HG03354 (cell line): ENCODE measurements at regions not wholly inside any gene's neighbourhood (a gene's known extent, or its start where the extent isn't known, plus 50 kb on each side); places are given as distances from the start of the nearest gene placed in this dataset.
"Not testable (repeated sequence)": the region's sequence is repeated elsewhere in the genome, so short reads cannot be mapped to it uniquely, and the experiment has no call there.

ENCODE experiments used
- ATAC-seq: cut with Tn5 transposase; IDR thresholded peaks from one replicate; pipeline ENCODE4 v1.9.1; 2021; ENCODE audit warnings: mild to moderate bottlenecking; ENCODE audit not compliant: unreplicated experiment, poor library complexity, severe bottlenecking

DNA sequence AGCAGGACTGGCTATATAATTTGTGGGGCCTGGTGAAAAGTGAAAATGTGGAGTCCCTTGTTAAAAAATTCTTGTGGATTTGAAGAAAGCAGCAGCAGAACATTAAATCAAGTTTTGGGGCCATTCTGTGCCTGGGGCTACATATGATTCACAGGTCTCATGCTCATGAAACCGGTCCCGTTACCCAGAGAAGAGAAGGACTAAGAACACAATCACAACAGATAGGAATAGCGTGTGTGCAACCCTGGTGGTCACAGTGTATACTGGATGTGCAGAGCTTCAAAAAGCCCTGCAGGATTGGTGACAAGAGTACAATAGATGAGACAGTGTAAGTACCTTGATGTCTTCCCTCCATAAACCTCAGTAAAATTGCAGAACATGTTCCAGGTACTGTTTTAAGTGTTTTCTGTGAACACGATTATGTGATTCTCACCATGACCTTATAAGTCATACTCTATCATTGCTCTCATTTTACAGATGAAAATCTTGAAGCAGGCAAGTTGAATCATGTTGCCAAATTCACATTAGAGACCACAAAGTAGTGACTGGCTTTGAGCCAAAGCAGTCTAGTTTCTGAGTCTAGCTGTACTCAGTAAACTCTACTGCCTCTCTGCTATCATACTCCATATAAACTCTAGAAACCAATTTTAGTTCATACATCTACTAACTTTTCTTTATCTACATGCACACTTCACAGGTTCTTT is 636.5 kb downstream of the TAF11L14 start:
- no peak for ATAC-seq

DNA sequence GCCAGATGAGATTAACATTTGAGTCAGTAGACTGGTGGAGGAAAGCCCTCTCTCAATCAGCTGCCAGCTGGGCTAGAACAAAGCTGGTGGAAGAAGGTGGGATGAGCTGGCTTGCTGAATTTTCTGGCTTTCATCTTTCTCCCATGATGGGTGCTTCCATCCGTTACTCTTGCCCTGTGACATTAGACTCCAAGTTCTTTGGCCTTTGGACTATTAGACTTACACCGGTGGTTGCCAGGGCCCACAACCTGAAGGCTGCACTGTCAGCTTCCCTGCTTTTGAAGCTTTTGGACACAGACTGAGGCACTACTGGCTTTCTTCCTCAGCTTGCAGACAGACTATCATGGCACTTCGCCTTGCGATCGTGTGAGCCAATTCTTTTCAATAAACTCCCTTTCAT is 642.7 kb downstream of the TAF11L14 start:
- ATAC-seq, result no peak

DNA sequence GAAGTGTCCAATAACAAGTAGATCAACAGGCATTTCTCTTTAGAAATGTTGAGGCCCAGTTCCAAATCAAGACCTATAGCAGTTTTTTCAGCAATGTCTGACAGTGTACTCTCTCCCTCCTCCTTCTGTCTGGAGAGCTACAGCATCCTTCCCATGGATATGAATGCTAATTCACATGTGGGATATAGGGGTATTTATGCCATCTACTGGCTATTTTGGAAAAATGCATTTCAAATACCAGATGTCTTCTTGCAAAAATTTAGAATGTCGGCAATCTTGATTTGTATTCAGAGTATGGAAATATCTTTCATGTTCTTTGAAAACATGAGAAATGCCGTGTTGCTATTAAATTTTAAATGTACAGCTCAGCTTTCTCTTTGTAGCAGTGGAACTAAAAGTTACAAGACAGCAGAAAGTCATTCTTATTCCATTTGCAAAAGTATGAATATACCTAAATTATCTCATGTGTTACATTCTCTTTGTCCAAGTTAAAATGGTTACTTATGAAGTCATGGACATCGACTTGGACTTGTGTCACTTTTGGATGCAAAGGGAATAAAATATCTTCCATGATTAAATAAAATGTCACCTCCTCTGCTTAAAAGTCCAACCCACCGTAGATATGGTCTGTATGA is 647.8 kb downstream of the TAF11L14 start:
- ATAC-seq, result no peak

DNA sequence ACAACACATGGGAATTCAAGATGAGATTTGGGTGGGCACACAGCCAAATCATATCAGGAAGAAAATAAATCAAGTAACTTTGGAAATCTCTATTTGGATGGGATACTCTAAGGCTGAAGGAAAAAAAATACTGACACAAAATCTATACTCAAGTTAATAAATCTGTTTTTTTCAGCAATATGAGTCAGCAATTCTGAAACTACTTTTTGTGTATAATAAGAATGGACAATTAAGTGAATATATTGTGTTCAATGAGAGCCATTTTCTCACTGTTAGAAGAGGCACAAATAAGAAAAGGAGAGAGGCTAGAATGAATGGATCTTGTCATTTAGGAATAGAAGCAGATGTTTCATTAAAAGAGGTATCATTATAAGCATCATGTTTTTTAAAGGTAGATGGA is 651.0 kb downstream of the TAF11L14 start:
- ATAC-seq, result no peak

DNA sequence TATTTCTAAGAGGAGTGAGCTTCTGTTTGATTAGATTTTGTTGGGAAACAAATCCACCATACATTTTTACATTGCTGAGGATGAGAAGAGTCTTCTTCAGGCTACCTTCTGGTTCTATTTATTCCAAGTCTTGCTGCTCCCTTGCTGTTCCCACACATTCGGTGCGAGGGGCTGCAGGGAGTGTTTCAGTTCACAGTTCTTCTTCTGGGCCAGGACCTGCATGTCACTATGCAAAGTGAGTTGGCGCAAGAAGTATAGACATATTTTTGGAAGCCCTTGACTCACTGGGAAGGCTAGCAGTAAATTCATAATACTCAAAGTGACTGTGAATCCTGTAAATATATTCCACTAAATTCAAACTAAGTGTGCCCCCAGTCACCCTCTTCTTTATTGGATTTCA is 657.9 kb downstream of the TAF11L14 start:
- ATAC-seq, result no peak

DNA sequence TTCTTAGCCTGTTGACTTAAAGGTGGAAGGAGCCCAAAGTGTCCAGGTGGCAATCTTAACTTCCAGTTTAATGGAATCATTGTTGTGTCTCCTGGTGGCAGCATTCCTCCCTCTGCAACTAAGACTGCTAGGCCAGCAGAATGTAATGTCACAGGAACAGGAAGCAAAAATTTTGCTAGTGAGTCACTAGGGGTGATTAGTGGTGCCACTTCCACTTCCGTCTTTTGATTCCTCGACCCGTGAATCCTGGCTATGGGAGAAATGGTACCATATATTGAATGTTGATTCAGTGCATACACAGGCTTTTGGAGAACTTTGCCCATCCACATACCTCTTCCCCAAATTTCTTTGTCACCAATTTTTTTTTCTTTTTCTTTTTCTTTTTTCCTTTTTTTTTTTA is 661.4 kb downstream of the TAF11L14 start:
- ATAC-seq, result not testable (repeated sequence)

DNA sequence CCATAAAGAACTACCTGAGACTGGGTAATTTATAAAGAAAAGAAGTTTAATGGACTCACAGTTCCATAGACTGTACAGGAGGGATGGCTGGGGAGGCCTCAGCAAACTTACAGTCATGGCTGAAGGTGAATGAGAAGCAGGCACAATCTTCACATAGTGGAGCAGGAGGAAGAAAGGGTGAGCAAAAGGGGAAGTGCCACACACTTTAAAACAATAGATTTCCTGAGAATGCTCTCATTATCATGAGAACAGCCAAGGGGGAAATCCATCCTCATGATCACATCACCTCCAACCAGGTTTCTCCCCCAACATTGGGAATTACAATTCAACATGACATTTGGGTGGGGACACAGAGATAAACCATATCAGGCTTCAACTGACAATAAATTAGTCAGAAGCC is 664.9 kb downstream of the TAF11L14 start:
- no peak for ATAC-seq

DNA sequence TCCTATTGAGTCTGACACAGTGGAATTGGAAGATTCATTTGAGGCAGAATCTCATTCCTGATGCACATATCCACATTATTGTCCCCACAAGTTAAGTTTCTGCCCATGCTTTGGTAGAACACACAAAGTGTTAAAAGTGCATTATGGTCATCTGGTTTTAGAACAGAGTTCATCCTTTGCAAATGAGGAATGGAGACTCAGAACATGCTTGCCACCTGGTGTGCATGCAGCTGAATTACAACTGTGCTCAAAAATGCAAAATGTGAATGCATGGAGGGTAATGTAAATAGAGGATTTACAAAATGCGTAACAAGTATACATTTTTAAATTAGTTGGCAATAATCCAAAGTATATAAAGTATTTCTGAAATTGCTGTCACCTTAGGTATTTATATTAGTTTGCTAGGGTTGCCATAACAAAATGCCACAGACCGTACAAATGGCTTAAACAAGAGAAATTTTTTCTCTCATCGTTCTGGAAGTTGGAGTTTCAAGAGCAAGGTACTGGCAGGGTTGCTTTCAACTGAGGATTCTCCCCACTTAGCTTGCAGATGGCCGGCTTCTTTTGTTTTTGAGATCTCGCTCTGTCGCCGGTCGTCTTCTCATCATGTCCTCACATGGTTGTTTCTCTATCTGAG is 671.1 kb downstream of the TAF11L14 start:
- ATAC-seq, result peak; percentile 86

DNA sequence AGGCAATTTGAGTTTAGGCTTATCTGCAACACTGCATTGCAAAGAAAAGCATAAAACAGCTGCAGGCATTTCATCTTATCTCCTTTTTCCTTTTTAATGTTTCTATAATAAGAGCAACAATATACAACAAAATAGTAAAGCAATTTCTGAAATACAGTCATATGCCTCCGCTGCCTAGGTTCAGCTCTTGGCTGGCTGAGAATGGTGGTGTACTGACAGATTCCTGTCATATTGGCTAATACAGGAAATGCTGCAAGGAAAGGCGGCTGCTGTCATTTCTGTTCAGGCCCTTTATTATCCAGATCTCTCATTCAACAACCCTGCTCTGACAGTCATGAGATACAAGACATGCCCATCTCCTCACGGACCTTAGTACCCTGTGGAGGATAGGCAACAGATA is 677.0 kb downstream of the TAF11L14 start:
- no peak for ATAC-seq

DNA sequence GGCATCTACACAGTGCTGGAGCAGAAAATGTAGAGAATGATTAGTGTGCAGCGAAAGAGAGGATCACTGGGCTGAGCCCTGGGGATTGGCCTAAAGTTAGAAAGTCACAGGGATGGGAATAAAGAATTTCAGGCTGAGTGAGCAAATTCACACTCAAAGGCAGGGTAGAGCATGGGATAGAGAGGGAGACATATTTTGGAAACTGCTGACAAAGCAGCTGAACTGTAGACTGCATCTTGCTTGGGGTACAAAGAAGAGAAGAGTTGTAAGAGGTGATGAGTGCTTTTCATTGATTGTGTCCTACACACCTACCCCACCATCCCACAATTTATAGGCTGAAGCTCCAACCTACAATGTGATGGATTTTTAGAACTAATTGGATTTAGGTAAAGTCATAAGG is 677.8 kb downstream of the TAF11L14 start:
- ATAC-seq, result no peak

DNA sequence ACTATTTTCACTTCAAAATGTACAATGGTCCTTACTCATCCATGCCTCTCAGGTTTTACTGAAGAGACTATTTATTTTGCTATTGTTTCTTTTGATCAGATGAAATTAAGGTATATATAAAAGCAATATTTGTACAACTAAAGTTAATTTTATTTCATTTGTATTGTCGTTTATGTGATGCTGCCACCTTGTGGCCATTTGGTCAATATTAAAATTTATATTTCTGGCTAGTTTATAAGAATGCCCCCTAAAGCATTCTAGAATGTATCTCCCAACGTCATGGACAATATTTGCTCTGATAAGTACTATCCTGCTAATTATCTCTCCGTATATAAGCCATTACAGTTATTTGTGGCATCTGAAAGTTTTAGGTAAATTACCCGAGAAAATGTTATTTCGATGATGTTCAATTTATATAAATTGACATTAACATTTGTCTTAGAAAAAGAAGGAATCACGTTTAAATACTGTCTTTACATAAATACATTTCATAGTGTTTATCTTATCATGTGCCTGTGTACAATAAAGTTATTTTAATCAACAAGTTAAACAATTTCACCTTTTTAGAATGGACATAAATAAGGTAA is 680.0 kb downstream of the TAF11L14 start:
- ATAC-seq, result peak; percentile 65

DNA sequence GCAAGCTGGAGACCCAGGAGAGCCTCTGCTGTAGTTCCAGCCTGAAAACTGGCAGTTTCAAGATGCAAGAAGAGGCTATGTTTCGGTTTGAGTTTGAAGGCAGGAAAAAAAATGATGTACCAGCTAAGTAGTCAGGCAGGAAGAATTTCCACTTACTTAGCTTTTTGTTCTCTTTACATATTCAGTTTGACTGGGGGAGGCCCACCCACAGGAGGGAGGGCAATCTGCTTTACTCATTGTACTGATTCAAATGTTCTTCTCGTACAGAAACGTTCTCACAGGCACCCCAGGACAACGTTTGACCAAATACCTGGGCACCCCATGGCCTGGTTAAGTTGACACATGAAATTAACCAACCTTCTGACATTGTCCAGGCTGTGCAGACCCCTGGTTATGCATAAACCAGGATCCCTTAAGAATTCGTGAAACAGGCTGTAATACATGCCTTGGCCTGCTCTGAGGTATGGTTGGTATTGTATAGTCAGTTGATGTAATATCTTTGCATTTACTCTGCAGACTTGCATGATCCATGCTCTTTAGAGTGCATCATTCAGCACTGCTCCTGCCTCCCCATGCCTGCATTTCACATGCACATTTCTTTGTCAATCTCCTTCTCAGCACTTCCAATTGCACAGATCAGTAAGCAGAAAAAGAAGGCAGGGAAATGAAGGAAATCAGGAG is 687.1 kb downstream of the TAF11L14 start:
- no peak for ATAC-seq

DNA sequence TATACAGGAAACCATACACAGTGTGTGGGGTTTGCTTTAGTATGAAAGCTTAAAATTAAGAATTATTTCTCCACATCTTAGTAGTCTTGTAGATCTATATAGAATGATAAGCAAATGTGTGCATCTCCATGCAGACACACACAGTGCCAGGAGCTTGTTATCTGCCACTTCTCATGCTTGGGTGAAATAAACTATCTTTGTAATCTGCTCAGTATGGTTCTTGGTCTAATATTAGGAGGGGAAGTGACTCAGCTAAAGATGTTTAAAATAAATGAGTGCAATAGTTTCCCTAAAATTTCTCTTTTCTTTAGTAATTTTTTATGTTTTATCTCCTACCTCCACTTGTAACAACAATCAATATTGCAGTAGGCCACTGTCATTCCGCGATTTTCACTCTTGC is 689.6 kb downstream of the TAF11L14 start:
- no peak for ATAC-seq

DNA sequence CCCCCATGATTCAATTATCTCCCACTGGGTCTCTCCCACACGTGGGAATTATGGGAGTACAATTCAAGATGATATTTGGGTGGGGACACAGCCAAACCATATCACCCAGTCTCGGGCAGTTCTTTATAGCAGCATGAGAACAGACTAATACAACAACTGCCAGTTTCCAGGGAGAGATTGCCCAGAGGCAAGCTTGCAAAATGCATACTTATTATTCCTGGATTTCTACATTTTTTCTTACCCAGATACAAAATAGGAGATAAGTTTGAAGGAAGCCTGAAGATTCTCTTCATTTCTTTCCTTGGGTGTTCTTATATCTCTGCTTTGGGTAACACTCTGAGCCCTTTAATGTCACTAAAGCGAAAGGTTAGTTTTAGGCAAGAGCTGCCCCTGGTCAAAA is 691.2 kb downstream of the TAF11L14 start:
- ATAC-seq, result no peak

DNA sequence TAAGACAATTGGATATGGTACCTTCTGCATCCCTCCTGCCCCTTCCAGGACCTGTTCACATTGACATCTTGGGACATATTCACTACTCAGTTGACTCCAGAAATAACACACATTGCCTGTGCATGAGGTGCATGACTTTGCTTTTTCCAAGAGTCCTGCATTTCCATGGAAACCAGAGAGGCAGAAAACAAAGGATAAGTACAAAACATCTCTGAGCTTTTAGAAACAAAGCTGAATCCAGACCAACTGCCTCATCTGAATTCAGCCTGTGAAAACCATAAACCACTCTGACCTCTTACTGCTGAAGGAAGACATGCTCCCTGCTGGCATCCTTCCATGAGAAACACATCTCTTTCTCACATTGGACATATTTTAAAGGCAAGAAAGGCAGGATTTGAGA is 695.1 kb downstream of the TAF11L14 start:
- ATAC-seq, result no peak

DNA sequence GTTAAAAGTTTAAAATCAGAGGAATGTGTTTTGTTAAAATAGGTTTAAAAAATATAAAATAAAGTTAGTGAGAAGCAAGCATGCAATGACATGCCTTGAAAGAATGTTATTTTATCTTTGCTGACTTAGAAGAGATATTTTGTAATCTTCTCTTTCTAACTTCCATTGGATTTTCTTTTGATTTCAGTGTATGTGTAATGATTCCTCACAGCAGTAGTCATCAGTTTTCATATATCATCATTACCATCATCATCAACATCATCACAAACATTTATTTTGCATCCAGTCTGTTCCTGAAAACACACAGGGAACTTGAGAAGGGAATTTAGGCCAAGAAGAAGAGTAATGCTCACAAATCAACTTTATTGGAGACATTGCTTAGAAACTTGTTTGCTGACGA is 699.6 kb downstream of the TAF11L14 start:
- ATAC-seq, result no peak

DNA sequence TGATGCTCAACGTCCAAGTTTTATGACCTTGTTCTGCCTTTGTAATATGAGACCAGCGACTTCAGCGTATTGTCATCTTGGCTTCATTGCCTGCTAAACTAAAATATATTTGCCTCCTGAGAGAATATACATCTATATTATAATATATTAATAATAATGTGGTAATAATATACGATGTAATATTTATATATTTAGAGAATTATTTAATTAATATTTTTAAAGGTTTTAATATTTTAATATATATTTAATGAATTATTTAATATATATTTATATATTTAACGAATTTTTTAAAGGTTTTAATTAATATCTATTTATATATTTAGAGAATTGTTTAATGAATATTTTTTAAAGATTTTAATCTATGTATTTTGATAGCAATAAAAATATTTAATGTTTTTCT is 700.7 kb downstream of the TAF11L14 start:
- ATAC-seq, result no peak

DNA sequence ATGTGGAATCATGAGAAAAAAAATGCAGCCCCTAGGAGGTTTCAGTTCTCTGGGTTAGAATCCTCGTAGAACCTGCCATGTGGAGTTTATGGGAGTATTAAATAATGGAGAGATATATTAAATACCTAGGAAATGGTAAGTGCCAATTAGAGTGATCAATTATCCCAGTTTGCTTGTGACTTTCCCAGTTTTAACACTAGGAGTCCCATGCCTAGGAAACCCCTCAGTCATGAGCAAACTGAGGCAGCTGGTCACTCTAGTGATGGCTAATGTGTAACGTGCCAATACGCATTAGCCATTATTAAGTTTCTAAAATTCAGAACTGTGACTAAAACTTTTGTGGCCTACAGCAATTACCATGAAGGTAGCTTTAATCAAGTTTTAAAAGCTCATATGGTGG is 720.6 kb downstream of the TAF11L14 start:
- ATAC-seq, result no peak

DNA sequence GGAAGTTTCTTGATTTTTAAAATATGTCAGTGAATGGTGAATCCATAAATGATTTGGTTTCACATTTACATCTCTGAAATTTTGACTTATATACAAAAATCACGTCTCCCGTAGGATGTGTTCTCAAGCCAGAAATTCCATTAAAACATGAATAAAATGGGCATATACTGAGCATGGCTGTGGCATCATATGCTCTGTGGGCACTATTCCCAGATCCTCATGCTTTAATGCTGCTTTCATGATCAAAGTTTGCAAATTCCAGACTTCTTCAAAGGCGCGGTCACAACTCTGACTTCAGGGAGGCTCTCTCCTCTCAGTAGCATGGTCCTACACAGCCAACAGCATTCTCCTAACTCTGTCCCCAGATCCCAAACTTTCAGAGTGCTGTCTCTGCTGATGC is 723.2 kb downstream of the TAF11L14 start:
- ATAC-seq, result no peak

DNA sequence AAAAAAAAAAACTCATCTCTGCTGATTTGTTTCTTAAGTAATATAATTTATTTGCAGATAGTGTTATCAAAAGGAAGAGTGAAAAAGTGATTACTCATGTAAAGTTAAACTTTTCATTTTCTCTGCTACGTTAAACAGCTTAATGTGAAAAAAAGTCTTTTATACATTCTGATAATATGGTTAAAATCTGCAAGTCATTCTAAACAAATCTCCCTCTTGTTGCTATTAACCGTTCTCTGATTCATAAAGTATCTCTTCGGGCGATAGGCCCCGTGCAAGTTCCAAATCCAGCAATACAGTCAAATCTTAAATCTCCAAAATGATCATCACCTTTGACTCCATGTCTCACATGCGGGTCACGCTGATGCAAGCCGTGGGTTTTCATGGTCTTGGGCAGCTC is 732.0 kb downstream of the TAF11L14 start:
- ATAC-seq, result no peak
